K562 (cell line): ENCODE measurements at regions not wholly inside any gene's neighbourhood (a gene's known extent, or its start where the extent isn't known, plus 50 kb on each side); places are given as distances from the start of the nearest gene placed in this dataset.

ENCODE experiments used
- ATAC-seq: fragments of 200-7000 bp; cut with Tn5 transposase; 3 replicates; pipeline ENCODE4 v1.9.1; 2020; ENCODE audit warnings: moderate library complexity
- BruUV-seq: library from RNA; stranded (reverse); fragments of 400-500 nt; replicated peaks from 2 replicates; lab custom pipeline; 2021; lab: Mats Ljungman, UMichigan
- CTCF ChIA-PET: fragments of 300-600 bp; formaldehyde crosslinking; extraction: SDS; loops from one replicate; lab custom pipeline; 2021; ENCODE audit warnings: low intra/inter-chr PET ratio; lab: Yijun Ruan, JAX
- POLR2A ChIA-PET: fragments of 300-600, 350-650 bp; sonication (Branson Sonifier 250); formaldehyde crosslinking; extraction: SDS; loops from one replicate; lab custom pipeline; 2021; ENCODE audit warnings: antibody characterized with exemption, inconsistent platforms; lab: Yijun Ruan, JAX
- DNase-seq, 4 experiments: peaks; one replicate each; pipeline versions ENCODE4 v3.0.0 to v3.0.0-alpha.2; 2011 to 2018; ENCODE audit warnings: low spot score in 3 of 4, mixed read lengths in 3 of 4; ENCODE audit errors: extremely low read depth in 1 of 4
- FAIRE-seq: peaks from 2 replicates; lab custom pipeline; 2011; peaks lifted over from hg19 to GRCh38; lab: Jason Lieb, UNC
- H2AFZ ChIP-seq: 2 replicates; pipeline ENCODE4 v1.6.0; 2011; ENCODE audit warnings: low read depth, low read length, control low read depth, inconsistent platforms
- H3K27ac ChIP-seq: fragments of 200-600 bp; 3 replicates; pipeline ENCODE4 v1.8.0; 2011; ENCODE audit warnings: low read depth, mild to moderate bottlenecking, control low read depth, inconsistent platforms, low read length, moderate library complexity, mixed read lengths; ENCODE audit errors: extremely low read depth
- H3K27me3 ChIP-seq, 2 experiments: fragments of 300-600 bp in 1 of 2; 2 replicates in 1 of 2; 3 replicates in 1 of 2; pipeline versions ENCODE4 v1.6.0 to v1.8.0; 2011; ENCODE audit warnings: inconsistent platforms in 2 of 2, low read length in 2 of 2, mild to moderate bottlenecking in 1 of 2, mixed read lengths in 1 of 2, moderate library complexity in 1 of 2; ENCODE audit not compliant: control insufficient read depth in 2 of 2, insufficient read depth in 2 of 2
- H3K36me3 ChIP-seq: fragments of 300-600 bp; 3 replicates; pipeline ENCODE4 v1.8.0; 2011; ENCODE audit warnings: mild to moderate bottlenecking, low read length, inconsistent platforms; ENCODE audit not compliant: control insufficient read depth, insufficient read depth
- H3K4me1 ChIP-seq, 2 experiments: fragments of 200-600 bp in 1 of 2; replicated peaks in 1 of 2; 2 replicates in 1 of 2; 3 replicates in 1 of 2; pipeline versions ENCODE4 v1.5.1 to v1.8.0; 2011; ENCODE audit warnings: inconsistent platforms in 2 of 2, low read length in 2 of 2, mild to moderate bottlenecking in 1 of 2, mixed read lengths in 1 of 2, moderate library complexity in 1 of 2; ENCODE audit not compliant: control insufficient read depth in 2 of 2, insufficient read depth in 2 of 2
- H3K4me2 ChIP-seq: 2 replicates; pipeline ENCODE4 v1.6.1; 2011; ENCODE audit warnings: low read length, control low read depth, inconsistent platforms, mixed read lengths; ENCODE audit not compliant: insufficient read depth
- H3K4me3 ChIP-seq: fragments of 200-600 bp; sonication (generic), shearing (Covaris generic); 2 replicates; pipeline ENCODE4 v1.5.1; 2016; ENCODE audit warnings: control low read depth, inconsistent platforms
- H3K79me2 ChIP-seq: fragments of 200-600 bp; 3 replicates; pipeline ENCODE4 v1.8.0; 2011; ENCODE audit warnings: low read length, inconsistent platforms; ENCODE audit not compliant: control insufficient read depth, insufficient read depth
- H3K9ac ChIP-seq, 2 experiments: 2 replicates each; pipeline versions ENCODE4 v1.6.0 to v1.6.1; 2011; ENCODE audit warnings: low read depth in 2 of 2, low read length in 2 of 2, control low read depth in 1 of 2, inconsistent platforms in 1 of 2, mild to moderate bottlenecking in 1 of 2, mixed read lengths in 1 of 2; ENCODE audit not compliant: insufficient read depth in 1 of 2
- H3K9me1 ChIP-seq: one replicate; pipeline ENCODE4 v1.6.0; 2011; ENCODE audit warnings: inconsistent platforms, mild to moderate bottlenecking, low read length, moderate library complexity; ENCODE audit not compliant: control insufficient read depth, insufficient read depth
- H3K9me3 ChIP-seq: replicated peaks from 2 replicates; pipeline ENCODE4 v1.5.1; 2011; ENCODE audit warnings: low read depth, low read length, inconsistent platforms; ENCODE audit not compliant: control insufficient read depth, insufficient read depth
- H4K20me1 ChIP-seq: replicated peaks from 2 replicates; pipeline ENCODE4 v1.6.1; 2011; ENCODE audit warnings: low read length, inconsistent platforms, mixed read lengths; ENCODE audit not compliant: control insufficient read depth, insufficient read depth
- ARID2 ChIP-seq: fragments of 450-650 bp; IDR thresholded peaks from 2 replicates; pipeline ENCODE4 v1.6.1; 2017; ENCODE audit warnings: antibody characterized with exemption, mild to moderate bottlenecking
- BRD4 ChIP-seq: fragments of 200-600 bp; sonication (generic); IDR thresholded peaks from 2 replicates; pipeline ENCODE4 v1.6.1; 2017; ENCODE audit warnings: inconsistent platforms
- BRF1 ChIP-seq: IDR thresholded peaks from 3 replicates; pipeline ENCODE4 v1.6.1; 2011; ENCODE audit warnings: borderline replicate concordance, mild to moderate bottlenecking; ENCODE audit not compliant: insufficient read length; ENCODE audit errors: extremely low read depth
- CEBPB ChIP-seq: fragments of 450-650 bp; IDR thresholded peaks from 2 replicates; pipeline ENCODE4 v1.6.1; 2016; ENCODE audit warnings: missing genetic modification characterization, missing compliant biosample characterization
- CHCHD3 ChIP-seq: fragments of 250-450 bp; sonication (Bioruptor Pico); IDR thresholded peaks from 2 replicates; pipeline ENCODE4 v2.1.2; 2022; ENCODE audit warnings: mild to moderate bottlenecking
- ELF4 ChIP-seq: fragments of 450-650 bp; formaldehyde crosslinking; IDR thresholded peaks from 2 replicates; pipeline ENCODE4 v1.4.0; 2022; ENCODE audit warnings: missing genetic modification characterization
- ERF ChIP-seq: fragments of 450-650 bp; formaldehyde crosslinking; IDR thresholded peaks from 2 replicates; pipeline ENCODE4 v1.4.0; 2020; ENCODE audit warnings: mild to moderate bottlenecking, mixed read lengths
- GTF3C2 ChIP-seq: IDR thresholded peaks from 3 replicates; pipeline ENCODE4 v1.6.1; 2011; ENCODE audit warnings: borderline replicate concordance, mild to moderate bottlenecking, moderate library complexity; ENCODE audit not compliant: insufficient read length; ENCODE audit errors: extremely low read depth
- HDAC3 ChIP-seq: fragments of 450-650 bp; IDR thresholded peaks from 2 replicates; pipeline ENCODE4 v1.6.1; 2018; ENCODE audit warnings: borderline replicate concordance, mild to moderate bottlenecking, moderate library complexity; ENCODE audit not compliant: partially characterized antibody
- MAFF ChIP-seq: IDR thresholded peaks from 2 replicates; pipeline ENCODE4 v1.6.1; 2012; ENCODE audit warnings: low read length, improper control_type of control experiment
- MCM7 ChIP-seq, 2 experiments: fragments of 450-650 bp; IDR thresholded peaks; 2 replicates each; pipeline ENCODE4 v1.6.1; 2016 to 2018
- POLR2AphosphoS5 ChIP-seq: IDR thresholded peaks from 2 replicates; pipeline ENCODE4 v1.6.1; 2011; ENCODE audit warnings: mild to moderate bottlenecking, low read depth, low read length, moderate library complexity; ENCODE audit not compliant: control insufficient read depth, insufficient read depth
- RBBP5 ChIP-seq: fragments of 200-600 bp; sonication (generic); IDR thresholded peaks from 2 replicates; pipeline ENCODE4 v1.6.1; 2012; ENCODE audit warnings: borderline replicate concordance, mild to moderate bottlenecking, low read length, control low read depth, inconsistent platforms; ENCODE audit not compliant: insufficient read depth, poor library complexity, severe bottlenecking
- SIN3A ChIP-seq, 2 experiments: fragments of 150-350 bp in 1 of 2; IDR thresholded peaks; 2 replicates each; pipeline ENCODE4 v1.6.1; 2011 to 2016; ENCODE audit warnings: borderline replicate concordance in 2 of 2, low read depth in 2 of 2, low read length in 2 of 2, mild to moderate bottlenecking in 2 of 2, moderate library complexity in 2 of 2; ENCODE audit not compliant: control insufficient read depth in 1 of 2
- TBP ChIP-seq: optimal IDR thresholded peaks from 2 replicates; pipeline ENCODE3; 2011; ENCODE audit warnings: low read depth, low read length, improper control_type of control experiment
- TFE3 ChIP-seq: fragments of 450-650 bp; formaldehyde crosslinking; IDR thresholded peaks from 2 replicates; pipeline ENCODE4 v1.4.0; 2020; ENCODE audit warnings: mild to moderate bottlenecking, mixed read lengths
- ZNF512 ChIP-seq: IDR thresholded peaks from 2 replicates; pipeline ENCODE4 v1.6.1; 2016; ENCODE audit warnings: missing genetic modification characterization, missing compliant biosample characterization
- ZNF785 ChIP-seq: fragments of 250-450 bp; sonication (Bioruptor Pico); IDR thresholded peaks from 2 replicates; pipeline ENCODE4 v1.4.0; 2020; ENCODE audit warnings: mild to moderate bottlenecking
- in situ Hi-C: fragments of 300-500 bp; cut with MboI; formaldehyde crosslinking; loops from 4 replicates; pipeline ENCODE4 v1.15.0; 2018; ENCODE audit warnings: inconsistent platforms, mixed read lengths
- intact Hi-C: fragments of 100-400 bp; cut with micrococcal nuclease; formaldehyde crosslinking; loops from 2 replicates; pipeline ENCODE4 v1.14.2; 2022

- H3K4me3 ChIP-seq: no peak overlapping the region
- intact Hi-C loops (no loop called here), in situ Hi-C loops (no loop called here)
- no peaks in the 10 kb centered on the region for H3K4me1 ChIP-seq
- no peaks in the 10 kb centered on the region for H3K9me1 ChIP-seq
- no peak overlapping the region for H3K4me2 ChIP-seq
- H3K27me3 ChIP-seq: no peaks in the 10 kb centered on the region
- no peaks in the 10 kb centered on the region for H3K36me3 ChIP-seq
- H3K27ac ChIP-seq: no peak overlapping the region
- BruUV-seq: no TSS peak
- ATAC-seq (no peak), DNase-seq (no peak), FAIRE-seq (no peak)
- TF ChIP-seq TBP: no peak
- no peak for TF ChIP-seq MCM7 (IDR thresholded peaks at IDR 0.05)
- no peak for TF ChIP-seq POLR2AphosphoS5
- no peak for TF ChIP-seq HDAC3
- no peak for TF ChIP-seq CHCHD3 (CRISPR knock-in tag)
- no peak for TF ChIP-seq BRF1
- TF ChIP-seq ERF: no peak
- no peak for TF ChIP-seq RBBP5
- TF ChIP-seq SIN3A (IDR thresholded peaks at IDR 0.05; ENCODE audit: borderline replicate concordance in 2 of 2, control insufficient read depth in 1 of 2, low read depth in 2 of 2, low read length in 2 of 2): no peak
- TF ChIP-seq MAFF: no peak
- no peak for TF ChIP-seq CEBPB (tag)
- TF ChIP-seq ZNF512: no peak
- no peak for TF ChIP-seq GTF3C2
- no peak for TF ChIP-seq ZNF785 (CRISPR knock-in tag)
- no peak for TF ChIP-seq ARID2
- no peak for TF ChIP-seq TFE3 (CRISPR knock-in tag)
- no peak for TF ChIP-seq BRD4
- no peak for TF ChIP-seq ELF4 (CRISPR knock-in tag)
- ChIA-PET POLR2A (no interaction called here), CTCF (no interaction called here)
- H3K9ac ChIP-seq: no peak overlapping the region
- H2AFZ ChIP-seq: no peak overlapping the region
- no peaks in the 10 kb centered on the region for H3K9me3 ChIP-seq
- H3K79me2 ChIP-seq: no peaks in the 10 kb centered on the region
- no peaks in the 10 kb centered on the region for H4K20me1 ChIP-seq
These were observed 327.1 kb downstream of the FAM181B start for GRCh38 chr11:82406611-82407010.
